Body of pancreas (tissue), 4 donors: ENCODE measurements at regions not wholly inside any gene's neighbourhood (a gene's known extent, or its start where the extent isn't known, plus 50 kb on each side); places are given as distances from the start of the nearest gene placed in this dataset.

Source experiments
- ATAC-seq: fragments of 150-250 bp; one replicate; pipeline ENCODE4 v1.9.1; 2016
- DNase-seq, 4 donors: peaks; one replicate each; pipeline ENCODE4 v3.0.0-alpha.2; 2019
- H3K27ac ChIP-seq, 4 donors: fragments of 200-600 bp; sonication (generic); 1 replicate in 3 of 4; 2 replicates in 1 of 4; pipeline versions ENCODE4 v1.5.1 to v1.6.1; 2016 to 2019; ENCODE audit warnings: mild to moderate bottlenecking in 1 of 4, mixed read lengths in 1 of 4, moderate library complexity in 1 of 4
- H3K27me3 ChIP-seq, 2 donors: fragments of 200-600 bp; sonication (generic); one replicate each; pipeline ENCODE4 v1.6.0; 2016; ENCODE audit warnings: mild to moderate bottlenecking in 1 of 2
- H3K36me3 ChIP-seq, 2 donors: fragments of 200-600 bp; sonication (generic); replicated peaks in 1 of 2; 2 replicates each; pipeline ENCODE4 v1.5.1; 2016; ENCODE audit warnings: low read depth in 2 of 2; ENCODE audit not compliant: insufficient read depth in 1 of 2
- H3K4me1 ChIP-seq: fragments of 200-600 bp; sonication (generic); one replicate; pipeline ENCODE4 v1.6.0; 2016
- H3K4me3 ChIP-seq, 2 donors: fragments of 200-600 bp; sonication (generic); 1 replicate in 1 of 2; 2 replicates in 1 of 2; pipeline ENCODE4 v1.5.1; 2016 to 2019
- H3K9me3 ChIP-seq, 3 donors: fragments of 200-600 bp; sonication (generic); 1 replicate in 2 of 3; 2 replicates in 1 of 3; pipeline ENCODE4 v1.5.1; 2016
- CTCF ChIP-seq, 7 experiments: fragments of 450-650 bp in 4 of 7; fragments of 200-600 bp in 3 of 7; sonication (generic) in 3 of 7; IDR thresholded peaks; one replicate each; pipeline ENCODE4 v1.5.1; 2016 to 2019; ENCODE audit warnings: antibody characterized with exemption in 7 of 7
- POLR2A ChIP-seq, 3 donors: fragments of 450-650 bp; IDR thresholded peaks; one replicate each; pipeline ENCODE4 v1.6.1; 2016; ENCODE audit warnings: antibody characterized with exemption in 3 of 3, mild to moderate bottlenecking in 2 of 3
- WGBS, 2 donors: methylation state at CpG; one replicate each; pipeline ENCODE4 v1.1.5; 2017; 5-methylcytosine and 5-hydroxymethylcytosine counted together
- intact Hi-C: fragments of 100-400 bp; cut with DNase I; formaldehyde crosslinking; loops from one replicate; pipeline ENCODE4 v1.15.1; 2023

- Histone ChIP-seq H3K9me3 (no peaks in the 10 kb centered on the region), H3K27me3 (no peaks in the 10 kb centered on the region), H3K4me3 (no peak overlapping the region), H3K4me1 (no peaks in the 10 kb centered on the region), H3K27ac (no peak overlapping the region), H3K36me3 (no peaks in the 10 kb centered on the region)
- DNase-seq = no peak
- TF ChIP-seq POLR2A (IDR thresholded peaks at IDR 0.05) (no peak), CTCF (IDR thresholded peaks at IDR 0.05) (no peak)
- WGBS, 2 donors = 63 to 69% methylated on average over 1 to 2 of the region's 2 CpGs
- intact Hi-C loops = no loop called here
- ATAC-seq = no peak
Observed at GRCh38 chr7:33707427-33707826, 197.9 kb upstream of the BMPER start.

- TF ChIP-seq CTCF (IDR thresholded peaks at IDR 0.05) = no peak
- TF ChIP-seq POLR2A (IDR thresholded peaks at IDR 0.05) = no peak
- no peaks in the 10 kb centered on the region for H3K9me3 ChIP-seq
- intact Hi-C loops = no loop called here
- H3K27ac ChIP-seq = no peak overlapping the region
- DNase-seq (no peak), ATAC-seq (no peak)
- no peaks in the 10 kb centered on the region for H3K4me1 ChIP-seq
- H3K4me3 ChIP-seq = no peak overlapping the region
- H3K27me3 ChIP-seq = no peaks in the 10 kb centered on the region
- H3K36me3 ChIP-seq = no peaks in the 10 kb centered on the region
Observed at GRCh38 chr7:33710608-33711007, 194.7 kb upstream of the BMPER start.

- H3K4me3 ChIP-seq = no peak overlapping the region
- H3K27ac ChIP-seq = no peak overlapping the region
- WGBS, 2 donors = 69 to 71% methylated on average over 6 of the region's 6 CpGs
- H3K36me3 ChIP-seq = no peaks in the 10 kb centered on the region
- no peaks in the 10 kb centered on the region for H3K27me3 ChIP-seq
- H3K4me1 ChIP-seq = no peaks in the 10 kb centered on the region
- DNase-seq = no peak
- intact Hi-C loops = no loop called here
- no peak for TF ChIP-seq CTCF (IDR thresholded peaks at IDR 0.05)
- no peak for TF ChIP-seq POLR2A (IDR thresholded peaks at IDR 0.05)
- ATAC-seq = no peak
- H3K9me3 ChIP-seq = no peaks in the 10 kb centered on the region
Observed at GRCh38 chr7:33711231-33712019, 193.9 kb upstream of the BMPER start.

- Histone ChIP-seq H3K4me1 (no peaks in the 10 kb centered on the region), H3K27me3 (no peaks in the 10 kb centered on the region), H3K36me3 (no peaks in the 10 kb centered on the region), H3K4me3 (no peak overlapping the region), H3K27ac (no peak overlapping the region), H3K9me3 (no peaks in the 10 kb centered on the region)
- TF ChIP-seq POLR2A (IDR thresholded peaks at IDR 0.05) = no peak
- TF ChIP-seq CTCF (IDR thresholded peaks at IDR 0.05) = no peak
- WGBS, 2 donors = 70 to 73% methylated on average over 4 of the region's 4 CpGs
- no peak for ATAC-seq
- intact Hi-C loops = no loop called here
- DNase-seq = no peak
Observed at GRCh38 chr7:33712020-33712414, 193.3 kb upstream of the BMPER start.

GRCh38 chr7:33714208-33714607 lies 191.1 kb upstream of the BMPER start:
- no peak overlapping the region for H3K27ac ChIP-seq
- DNase-seq (no peak), ATAC-seq (no peak)
- no peak overlapping the region for H3K4me3 ChIP-seq
- no peaks in the 10 kb centered on the region for H3K4me1 ChIP-seq
- no peaks in the 10 kb centered on the region for H3K27me3 ChIP-seq
- intact Hi-C loops = no loop called here
- TF ChIP-seq CTCF (IDR thresholded peaks at IDR 0.05) = no peak
- no peak for TF ChIP-seq POLR2A (IDR thresholded peaks at IDR 0.05)
- WGBS, 2 donors = 83 to 88% methylated on average over 3 to 5 of the region's 5 CpGs
- no peaks in the 10 kb centered on the region for H3K36me3 ChIP-seq
- no peaks in the 10 kb centered on the region for H3K9me3 ChIP-seq
